Umbilical cord (tissue), 1 donor: ENCODE measurements at regions not wholly inside any gene's neighbourhood (a gene's known extent, or its start where the extent isn't known, plus 50 kb on each side); places are given as distances from the start of the nearest gene placed in this dataset.

Experiments
- DNase-seq: peaks from one replicate; pipeline ENCODE4 v3.0.0-alpha.2; 2015; ENCODE audit warnings: low spot score

DNA sequence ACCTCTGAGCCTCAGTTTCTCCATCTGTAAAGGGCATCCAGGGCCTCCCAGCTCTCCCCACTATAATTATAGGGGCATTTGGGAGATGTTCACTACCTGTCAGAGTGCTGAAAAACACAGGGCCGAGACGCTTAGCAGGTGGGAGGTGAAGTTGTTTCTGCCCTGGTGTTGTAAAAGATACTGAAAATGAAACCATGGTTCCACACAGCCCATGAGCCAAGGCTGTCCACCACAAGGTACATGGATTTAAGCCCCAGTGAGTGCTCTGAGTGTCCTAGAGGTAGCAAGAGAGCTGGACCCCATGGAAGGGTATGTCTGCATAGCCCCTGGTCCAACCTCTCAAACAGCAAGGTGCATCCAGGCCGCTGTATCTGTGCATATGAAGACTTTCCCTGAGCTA is 137.5 kb downstream of the C5orf15 start:
- no peak for DNase-seq

DNA sequence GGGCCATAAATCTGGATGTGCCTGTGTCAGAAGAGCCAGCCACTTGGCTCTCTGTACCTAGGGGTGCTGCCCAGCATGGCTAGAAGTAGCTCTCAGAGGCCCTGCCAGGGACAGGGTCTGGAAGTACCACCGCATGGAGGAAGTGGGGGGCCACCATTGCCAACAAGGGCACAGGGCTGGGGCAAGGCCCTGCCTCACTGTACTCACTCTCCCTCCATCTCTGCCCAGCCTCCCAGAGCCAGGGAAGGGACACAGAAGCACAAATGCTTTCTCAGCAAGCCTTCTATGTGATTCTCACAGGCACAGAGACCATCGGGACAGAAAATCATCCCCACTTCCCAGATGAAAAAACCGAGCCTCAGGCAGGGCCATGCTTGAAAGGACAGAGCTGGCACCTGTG is 138.1 kb downstream of the C5orf15 start:
- no peak for DNase-seq

DNA sequence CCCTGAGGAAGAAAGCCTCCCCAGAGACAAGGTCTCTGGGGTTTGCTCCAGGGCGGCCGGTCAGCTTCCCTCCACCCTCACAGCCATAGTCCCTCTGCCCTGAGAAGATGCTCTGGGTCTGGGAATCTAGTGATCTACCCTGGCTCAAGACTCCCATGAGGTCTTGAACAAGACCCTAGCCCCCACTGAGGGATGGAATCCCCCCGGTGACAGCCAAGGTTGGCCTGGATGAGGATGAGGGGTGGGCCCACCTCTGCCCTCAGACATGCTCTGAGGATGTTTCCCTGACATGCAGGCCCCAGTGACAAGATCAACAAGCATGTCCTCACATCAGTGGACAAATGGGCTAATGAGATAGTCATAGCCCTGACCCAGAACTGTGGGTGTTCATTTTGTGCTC is 138.6 kb downstream of the C5orf15 start:
- DNase-seq, result no peak

DNA sequence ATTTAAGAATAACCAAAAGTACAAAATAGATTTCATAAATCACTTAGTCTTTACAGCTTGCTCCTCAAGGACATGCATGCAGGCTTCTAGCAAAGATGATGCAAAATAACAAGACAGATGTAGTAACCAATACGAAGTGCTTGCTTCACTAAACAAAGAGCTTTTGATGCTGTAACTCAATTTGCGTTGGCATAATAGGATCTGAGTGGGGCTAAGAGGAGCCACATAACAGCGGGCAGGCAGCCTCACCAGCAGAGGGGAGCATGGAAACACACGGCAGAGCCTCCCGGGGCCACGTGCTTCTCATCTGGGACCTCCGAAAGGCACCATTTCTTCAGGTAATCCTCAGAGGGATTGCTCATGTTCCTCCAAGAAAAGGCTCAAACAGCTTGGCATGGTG is 139.7 kb downstream of the C5orf15 start:
- no peak for DNase-seq

DNA sequence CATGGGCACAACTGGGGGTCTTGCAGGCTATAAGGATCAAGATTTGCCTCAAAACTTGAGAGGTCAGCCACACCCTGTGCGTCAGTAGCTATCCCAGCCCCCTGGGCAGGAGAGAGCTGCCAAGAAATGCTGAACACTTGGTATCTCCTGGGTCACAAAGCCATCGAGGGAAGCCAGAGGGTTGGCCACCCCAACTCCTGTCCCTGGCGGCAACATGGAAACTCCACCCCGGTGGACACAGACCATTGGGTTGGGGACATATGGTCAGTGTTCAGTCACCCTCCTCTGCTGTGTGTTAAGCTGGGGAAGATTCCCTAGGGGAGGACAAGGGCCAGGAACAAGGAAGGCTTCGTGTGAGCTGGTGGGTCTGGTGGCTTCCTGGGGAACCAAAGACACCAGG is 140.6 kb downstream of the C5orf15 start:
- no peak for DNase-seq

DNA sequence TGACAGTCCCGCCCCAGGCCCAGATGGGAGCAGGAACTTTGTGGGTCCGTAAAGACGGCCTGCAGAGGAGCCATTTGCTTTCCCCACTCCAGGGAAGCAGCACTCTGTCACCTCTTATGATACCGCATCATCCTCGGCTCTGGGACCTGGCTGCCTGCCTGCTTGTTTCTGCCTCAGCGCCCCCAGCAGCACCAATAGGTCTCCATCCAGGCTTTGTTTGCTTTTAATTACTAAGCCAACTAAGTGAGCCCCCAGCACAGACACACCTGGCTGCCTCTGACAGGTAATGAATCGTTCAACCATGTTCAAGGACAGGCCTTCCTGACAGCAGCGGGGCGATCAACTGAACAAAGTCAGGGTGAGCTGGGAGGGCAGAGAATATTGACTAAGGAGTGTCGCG is 141.4 kb downstream of the C5orf15 start:
- DNase-seq, result no peak

DNA sequence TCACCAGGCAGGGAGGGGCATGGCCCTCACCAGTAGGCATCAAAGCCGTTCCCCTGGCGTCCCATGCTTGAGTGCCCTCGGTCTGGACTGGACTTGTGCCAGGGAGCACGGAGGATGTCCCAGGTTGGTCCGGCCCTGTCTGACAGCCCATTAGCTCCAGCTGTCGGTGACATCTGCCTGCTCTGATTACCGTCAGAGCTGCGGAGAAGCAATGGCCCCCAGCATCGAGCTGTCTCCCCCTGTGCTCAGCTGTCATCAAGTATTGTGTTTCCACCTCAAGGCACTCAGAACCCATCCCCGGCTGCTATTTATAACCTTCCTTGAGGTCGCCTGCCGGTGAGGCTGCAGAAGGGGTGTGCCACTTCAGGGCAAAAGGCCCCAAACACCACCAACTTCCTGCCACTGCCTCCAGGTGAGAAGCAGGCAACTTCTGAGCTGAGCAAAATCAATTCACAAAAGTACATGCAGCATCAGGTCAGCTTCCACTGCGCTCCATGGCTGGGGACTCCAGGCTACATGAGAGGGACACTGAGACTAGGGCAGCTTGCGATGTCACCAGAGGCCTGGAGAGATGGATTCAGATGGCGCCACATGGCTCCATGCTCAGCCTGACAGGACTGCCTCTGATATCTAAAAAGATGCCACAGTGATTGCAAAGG is 142.7 kb downstream of the C5orf15 start:
- no peak for DNase-seq

DNA sequence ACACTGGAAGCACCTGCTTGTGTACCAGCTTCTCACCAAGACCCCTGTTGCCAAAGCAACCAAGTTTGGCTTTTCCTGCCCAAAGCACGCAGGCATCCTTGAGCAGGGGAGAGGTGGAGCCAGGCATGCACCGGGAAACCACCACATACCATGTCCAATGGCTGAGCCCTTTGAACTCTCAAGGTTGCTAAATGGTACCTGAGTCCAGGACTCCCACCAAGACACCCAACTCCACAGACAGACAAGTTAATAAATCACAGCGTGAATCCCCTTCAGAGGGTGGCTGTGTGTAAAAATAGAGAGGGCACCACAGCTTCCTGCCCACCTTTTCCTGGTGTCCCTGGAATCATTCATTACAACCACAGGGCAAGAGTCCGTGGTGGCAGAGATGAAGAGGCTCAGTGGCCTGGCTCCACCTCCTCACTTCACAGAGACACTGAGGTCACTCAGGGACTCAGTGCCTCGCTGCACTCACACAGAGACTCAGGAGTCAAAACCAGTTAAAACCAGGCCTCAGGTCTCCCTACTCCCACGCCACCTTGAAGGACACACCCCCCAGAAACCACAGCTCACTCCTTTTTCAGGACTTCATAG is 143.7 kb downstream of the C5orf15 start:
- no peak for DNase-seq

DNA sequence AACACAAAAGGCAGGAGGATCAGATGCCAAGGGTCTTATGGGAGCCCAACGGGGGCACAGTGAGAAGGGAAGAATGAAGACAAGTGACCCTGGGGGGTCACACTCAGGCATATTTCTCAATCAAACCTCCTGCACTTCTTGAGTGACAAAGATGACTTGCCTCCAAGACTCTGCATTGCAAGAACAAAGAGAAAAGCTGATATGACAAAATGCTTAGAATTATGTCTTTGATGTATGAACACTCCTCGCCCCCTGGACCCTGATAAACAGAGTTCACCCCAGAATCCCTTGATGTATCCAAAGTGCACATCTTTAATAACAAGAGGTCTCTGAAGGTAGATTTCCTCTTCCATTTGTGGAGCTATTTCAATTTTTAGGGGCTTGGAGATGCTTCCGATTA is 146.5 kb downstream of the C5orf15 start:
- DNase-seq, result no peak

DNA sequence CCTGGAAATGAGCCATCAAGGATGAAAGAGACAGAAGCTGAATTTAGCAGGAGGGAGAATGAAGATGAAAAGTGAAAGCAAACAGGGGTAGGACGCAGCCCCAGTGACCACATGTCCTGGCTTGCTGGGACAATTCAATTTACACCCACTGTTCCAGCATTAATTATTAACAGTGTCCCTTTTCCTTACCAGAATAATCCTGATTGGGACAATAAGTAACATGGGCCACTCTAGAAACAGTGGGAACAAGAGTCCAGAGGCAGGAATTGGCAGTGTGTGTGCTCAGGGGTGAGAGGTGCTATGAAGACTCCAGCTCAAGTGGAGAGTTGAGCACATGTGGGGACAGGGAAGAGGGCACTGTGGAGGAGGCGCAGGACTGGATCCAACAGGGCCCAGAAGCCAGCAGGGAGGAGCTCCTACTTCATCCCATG is 147.1 kb downstream of the C5orf15 start:
- no peak for DNase-seq

DNA sequence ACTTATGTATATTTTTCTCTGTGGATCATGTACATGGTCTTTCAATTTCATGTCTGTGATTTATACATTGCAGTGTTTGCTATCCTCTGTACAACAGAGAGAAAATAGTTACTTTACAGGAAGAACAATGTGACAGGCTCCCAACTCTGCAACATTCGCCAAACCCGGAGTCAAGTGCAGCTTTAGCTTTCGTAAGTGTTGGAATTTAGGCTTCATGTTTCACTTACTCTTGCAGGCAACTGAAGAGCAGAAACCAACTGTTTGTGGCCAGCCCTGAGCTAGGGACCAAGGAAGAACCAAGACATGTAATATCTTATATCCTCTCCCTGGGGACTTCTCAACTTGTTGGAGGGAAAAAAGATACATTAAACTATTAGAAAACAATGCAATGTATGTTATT is 147.9 kb downstream of the C5orf15 start:
- no peak for DNase-seq

DNA sequence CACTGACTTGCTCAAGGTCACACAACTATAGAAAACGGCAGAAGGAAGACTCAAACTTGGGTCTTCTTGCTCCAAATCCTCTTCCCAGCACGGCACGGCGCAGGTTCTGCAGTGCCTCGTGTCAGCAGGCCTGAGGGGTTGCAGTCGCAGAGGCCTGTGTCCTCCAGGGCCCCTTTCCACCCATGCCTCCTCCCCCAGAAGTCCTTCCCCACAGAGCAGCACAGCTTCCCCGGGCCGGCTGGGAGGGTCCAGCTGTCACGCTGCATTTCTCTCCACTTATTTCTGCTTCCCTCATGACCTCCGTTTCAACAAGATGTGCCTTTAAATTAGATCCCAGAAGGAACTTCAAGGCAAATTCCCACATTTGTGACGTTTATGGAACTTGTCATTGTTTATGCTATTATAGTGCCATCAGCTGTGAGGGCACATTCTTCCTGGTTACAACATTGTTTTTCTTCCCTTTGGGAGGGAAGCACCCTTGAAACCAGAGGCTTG is 148.4 kb downstream of the C5orf15 start:
- DNase-seq, result peak; percentile 4

DNA sequence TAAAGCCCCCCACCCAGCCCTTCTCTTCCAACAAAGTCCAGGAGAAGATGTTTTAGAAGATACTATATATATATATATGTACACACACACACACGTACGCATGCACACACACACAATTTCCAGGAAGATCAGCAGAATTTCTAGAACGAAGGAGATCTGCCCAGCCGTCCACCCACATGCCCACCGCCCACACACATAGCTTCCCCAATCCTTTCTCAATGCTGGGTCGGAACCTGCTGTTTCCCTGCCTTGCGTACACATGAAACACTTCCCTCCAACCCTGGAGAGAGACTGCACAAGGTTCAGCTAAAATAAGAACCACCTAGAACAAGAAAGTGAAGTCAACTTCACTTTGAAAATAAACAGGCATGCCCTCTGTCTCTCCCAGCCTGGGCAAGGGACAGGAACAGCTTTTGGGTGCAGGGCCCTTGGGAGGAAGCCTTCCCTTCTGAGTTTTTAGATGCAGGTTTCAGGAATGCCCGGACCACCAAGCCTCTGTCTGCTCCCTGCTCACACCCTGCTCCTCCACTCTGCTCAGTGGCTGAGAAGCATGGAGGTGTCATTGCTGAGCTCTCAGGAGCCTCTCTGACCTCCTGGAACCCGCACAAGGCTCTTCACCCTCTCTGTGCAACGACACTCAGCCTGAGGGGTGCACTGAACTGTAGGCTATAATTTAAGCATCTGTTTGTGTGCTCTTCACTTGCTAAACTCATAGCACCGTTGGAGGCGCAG is 149.4 kb downstream of the C5orf15 start:
- DNase-seq, result no peak

DNA sequence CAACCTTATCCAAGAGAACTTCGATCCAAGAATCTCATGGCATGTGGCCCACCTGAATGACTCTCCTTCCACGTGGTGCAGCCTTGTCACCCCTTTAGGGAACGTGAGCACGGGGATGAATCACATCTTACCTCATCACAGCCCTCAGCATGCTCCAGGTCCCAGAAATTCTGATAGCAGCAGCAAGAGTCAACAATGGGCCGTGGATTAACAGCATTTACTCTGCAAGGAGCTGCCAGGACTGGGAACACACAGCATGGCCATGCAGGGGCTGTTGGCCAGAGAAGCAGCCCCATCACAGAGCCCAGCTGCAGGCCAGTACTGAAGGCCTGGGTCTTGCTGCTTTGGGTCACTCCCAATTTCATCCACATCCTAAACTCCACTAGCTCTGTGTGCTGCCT is 150.4 kb downstream of the C5orf15 start:
- no peak for DNase-seq

DNA sequence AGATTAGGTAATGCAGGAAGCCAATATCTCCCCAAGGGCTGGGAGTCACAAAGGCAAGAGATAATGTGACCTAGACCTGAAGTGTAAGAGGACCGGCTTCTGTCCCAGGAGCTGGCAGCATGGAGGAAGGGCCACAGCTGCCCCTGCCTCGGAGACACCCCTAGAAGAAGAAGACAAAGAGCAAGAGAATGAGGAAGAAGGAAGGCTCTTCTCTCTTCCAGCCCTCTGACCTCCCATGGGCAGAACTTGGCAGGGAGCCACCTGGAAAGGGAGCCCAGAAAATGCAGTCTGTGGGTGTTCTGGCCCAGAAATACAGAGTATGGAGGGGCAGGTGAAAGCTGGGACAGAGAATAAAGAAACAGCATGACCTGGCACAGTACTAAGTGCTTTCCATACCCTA is 151.0 kb downstream of the C5orf15 start:
- no peak for DNase-seq

DNA sequence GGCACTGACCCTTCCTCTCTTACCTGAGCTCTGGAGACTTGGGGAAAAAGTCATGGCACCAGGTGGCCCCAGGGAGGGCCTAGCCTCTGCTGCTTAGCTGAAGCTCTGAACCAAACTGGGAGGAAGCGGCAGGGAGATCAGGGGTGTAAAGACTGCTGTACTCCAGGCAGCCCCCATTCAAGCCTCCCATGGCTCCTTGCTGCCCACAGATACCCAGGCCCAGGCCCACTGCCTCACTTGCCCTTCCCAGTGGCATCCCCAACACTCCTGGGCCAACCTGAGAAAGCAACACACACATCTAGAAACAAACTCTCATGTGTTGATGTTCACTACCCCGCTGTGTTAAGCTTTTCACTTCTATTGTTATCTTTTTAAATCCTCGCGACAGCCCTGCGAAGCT is 151.6 kb downstream of the C5orf15 start:
- DNase-seq, result no peak

DNA sequence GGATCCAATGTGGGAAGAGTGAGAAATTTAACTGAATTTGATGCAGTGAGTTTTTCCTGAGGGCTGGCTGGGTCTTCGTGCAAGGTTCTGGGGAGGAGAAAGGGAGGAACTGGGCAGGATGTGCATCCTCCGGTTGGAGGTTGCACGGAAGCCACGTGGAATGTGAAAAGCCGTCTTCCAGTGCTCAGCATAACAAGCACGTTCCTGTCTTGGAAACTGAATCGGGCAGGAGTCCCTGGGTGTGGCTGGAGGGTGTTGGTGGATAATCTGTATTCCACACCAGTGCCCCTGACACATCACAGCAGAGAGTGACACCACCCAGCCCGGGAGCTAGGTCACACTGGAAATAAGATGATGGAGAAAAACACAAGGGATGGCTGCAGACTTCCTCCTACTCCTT is 154.3 kb downstream of the C5orf15 start:
- DNase-seq, result no peak

DNA sequence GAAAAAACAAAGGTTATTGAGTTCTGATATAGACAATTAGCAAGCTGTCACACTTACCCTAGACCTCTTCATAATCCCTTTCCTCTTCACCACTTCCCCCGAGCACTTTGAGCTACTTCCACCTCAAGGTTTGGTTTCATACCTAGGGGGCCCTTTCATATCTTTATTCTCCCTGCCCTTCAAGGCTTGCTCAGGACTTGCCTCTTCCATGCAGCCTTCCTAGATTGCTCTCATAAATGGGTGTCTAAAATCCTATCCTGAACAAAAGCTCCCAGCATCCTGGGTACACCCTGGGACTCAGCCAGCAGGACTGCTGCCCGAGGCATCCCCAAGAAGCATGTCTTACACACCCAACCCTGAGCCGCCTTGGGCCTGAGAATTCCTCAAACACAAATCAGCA is 157.3 kb downstream of the C5orf15 start:
- DNase-seq, result no peak

DNA sequence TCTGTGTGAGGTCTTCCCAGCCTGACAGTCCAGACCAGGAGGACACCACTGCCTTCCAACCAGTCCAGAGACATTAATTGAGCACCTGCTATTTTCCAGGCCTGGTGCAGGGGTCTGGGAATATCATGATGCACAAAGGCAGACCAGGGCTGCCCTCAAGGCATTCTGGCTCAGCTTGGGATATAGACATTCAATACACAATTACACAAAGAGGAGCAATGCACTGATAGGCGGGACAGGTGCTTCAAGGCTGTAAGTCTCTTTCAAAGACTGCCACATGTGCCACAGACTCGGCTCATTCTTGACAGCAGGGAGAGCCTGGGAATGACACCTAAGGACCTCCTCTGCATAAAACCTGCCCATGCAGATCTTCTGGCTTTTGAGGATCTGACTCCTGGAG is 158.6 kb downstream of the C5orf15 start:
- DNase-seq, result no peak

DNA sequence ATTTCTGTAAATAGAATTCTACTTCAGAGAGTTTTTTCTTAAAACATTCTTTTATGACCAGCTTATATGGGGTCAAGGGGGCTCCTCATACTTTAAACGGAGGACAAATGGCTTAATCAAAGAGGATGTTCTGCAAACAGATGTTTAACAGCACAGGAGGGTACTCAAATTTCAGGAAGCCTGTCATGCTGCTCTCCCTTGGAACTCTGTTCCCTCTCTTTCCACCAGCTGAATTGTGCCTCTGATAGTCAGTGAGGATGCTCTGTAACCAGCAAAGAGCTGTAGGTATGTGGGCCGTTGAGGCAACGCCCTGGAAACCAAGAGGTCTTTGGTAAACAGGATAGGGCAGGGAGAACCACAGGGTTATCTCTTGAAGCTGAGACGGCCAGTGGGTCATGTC is 161.1 kb downstream of the C5orf15 start:
- no peak for DNase-seq

DNA sequence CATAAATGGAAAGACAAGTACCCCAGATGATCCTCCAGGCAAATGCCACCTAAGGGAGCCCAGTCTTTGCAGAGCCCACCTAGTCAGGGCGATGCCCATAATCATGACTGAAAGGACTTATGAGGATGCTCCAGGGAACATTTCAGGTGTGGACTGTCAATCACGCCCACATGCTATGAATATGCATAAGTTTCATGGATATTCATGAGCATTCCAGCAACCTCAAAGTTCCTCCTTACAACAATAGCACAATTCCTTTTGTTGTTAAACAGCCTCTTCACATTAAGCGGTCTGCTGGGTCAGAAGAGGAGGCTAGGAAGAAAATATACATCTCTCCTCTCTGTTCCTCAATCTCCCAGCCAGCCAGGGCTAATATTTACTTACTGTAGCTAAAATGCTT is 161.6 kb downstream of the C5orf15 start:
- no peak for DNase-seq

DNA sequence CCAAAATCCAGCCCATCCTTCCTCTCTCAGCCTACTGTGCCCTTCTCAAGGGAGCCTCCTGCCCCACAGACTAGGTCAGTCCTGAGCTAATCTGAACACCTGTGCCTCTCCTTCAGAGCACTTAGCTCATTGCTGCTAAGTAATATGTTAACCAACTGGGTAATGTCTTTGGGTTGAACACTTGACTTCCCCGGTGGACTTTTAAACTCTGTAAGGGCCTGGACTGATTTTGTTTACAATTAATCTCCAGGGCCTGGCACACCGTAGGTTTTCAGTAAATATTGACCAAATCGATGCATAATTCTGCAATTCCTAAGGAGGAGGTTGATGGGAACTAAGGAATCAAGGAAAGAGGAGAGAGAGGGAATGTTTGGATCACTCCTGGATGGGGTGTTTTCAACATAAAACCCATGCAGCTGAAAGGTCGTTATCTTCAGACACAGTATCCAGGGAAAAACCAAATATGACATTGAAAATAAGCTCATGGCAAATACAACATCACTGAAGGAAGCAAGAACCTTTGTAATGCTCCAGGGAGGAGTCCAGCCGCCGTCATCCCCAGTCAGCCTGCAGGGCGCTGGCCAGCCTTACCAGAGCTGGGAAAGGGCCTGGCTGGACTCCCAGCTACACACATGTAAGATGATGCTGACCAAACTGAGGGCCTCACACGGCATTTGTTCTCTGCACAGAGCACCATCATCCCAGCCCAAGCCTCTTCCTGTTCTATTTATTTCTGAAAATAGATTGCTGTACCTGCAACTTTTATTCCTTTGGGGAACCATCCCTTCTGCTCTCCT is 166.3 kb downstream of the C5orf15 start:
- DNase-seq, result peak; percentile 86
